PC-3 (cell line): ENCODE measurements at regions not wholly inside any gene's neighbourhood (a gene's known extent, or its start where the extent isn't known, plus 50 kb on each side); places are given as distances from the start of the nearest gene placed in this dataset.

Experiments
- CTCF ChIP-seq: fragments of 300-600 bp; sonication (generic); conservative IDR thresholded peaks from 2 replicates; pipeline ENCODE4 v1.5.1; 2017; ENCODE audit warnings: antibody characterized with exemption, low read depth, mild to moderate bottlenecking, low read length
- EZH2 ChIP-seq: fragments of 300-600 bp; sonication (generic); IDR thresholded peaks from one replicate; pipeline ENCODE4 v1.6.1; 2017; ENCODE audit warnings: antibody characterized with exemption, mild to moderate bottlenecking, low read length; ENCODE audit not compliant: unreplicated experiment

- TF ChIP-seq CTCF (no peak), EZH2 (no peak)
Observed at GRCh38 chr4:106585915-106586349, 217.4 kb upstream of the GIMD1 start.
